ENCODE measurements at regions not wholly inside any gene's neighbourhood (a gene's known extent, or its start where the extent isn't known, plus 50 kb on each side); places are given as distances from the start of the nearest gene placed in this dataset.

DNA sequence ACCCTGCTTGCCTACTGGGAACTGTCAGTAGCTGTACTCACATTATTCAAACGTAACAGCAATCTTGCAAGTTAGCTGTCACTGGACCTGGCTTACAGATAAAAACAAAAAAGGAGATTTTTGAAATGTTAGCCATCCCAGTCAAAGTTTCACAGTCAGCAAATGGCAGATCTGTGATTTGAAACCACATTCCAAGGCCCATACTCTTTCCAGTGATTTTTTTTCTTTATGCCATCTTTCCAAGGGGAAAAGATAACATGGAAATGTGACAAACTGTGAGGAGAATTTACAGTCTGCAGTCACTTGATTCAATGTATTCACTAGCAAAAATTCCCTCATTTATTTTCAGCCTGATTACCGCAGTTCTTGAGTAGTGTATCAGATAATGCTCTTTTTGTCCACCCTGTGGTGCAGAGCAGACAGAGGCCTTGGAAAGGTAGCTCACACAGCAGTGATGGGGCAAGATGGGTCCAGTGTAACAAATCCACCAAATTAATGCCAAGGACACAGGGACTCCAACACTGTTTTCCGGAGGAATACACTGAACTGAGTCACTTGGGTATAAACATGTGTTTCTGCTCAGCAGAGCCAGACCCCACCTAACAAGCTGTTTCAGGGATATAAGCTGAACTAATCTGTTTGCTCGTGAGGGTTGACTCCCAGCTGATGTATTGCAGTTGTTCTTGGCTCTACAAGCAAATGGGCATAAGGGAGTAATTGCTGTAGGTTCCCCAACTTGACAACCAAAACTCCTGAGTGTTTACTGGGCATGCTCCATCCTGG is 49.9 kb upstream of the ADGRF1 start (continued):
- TF ChIP-seq, protein P1, sequence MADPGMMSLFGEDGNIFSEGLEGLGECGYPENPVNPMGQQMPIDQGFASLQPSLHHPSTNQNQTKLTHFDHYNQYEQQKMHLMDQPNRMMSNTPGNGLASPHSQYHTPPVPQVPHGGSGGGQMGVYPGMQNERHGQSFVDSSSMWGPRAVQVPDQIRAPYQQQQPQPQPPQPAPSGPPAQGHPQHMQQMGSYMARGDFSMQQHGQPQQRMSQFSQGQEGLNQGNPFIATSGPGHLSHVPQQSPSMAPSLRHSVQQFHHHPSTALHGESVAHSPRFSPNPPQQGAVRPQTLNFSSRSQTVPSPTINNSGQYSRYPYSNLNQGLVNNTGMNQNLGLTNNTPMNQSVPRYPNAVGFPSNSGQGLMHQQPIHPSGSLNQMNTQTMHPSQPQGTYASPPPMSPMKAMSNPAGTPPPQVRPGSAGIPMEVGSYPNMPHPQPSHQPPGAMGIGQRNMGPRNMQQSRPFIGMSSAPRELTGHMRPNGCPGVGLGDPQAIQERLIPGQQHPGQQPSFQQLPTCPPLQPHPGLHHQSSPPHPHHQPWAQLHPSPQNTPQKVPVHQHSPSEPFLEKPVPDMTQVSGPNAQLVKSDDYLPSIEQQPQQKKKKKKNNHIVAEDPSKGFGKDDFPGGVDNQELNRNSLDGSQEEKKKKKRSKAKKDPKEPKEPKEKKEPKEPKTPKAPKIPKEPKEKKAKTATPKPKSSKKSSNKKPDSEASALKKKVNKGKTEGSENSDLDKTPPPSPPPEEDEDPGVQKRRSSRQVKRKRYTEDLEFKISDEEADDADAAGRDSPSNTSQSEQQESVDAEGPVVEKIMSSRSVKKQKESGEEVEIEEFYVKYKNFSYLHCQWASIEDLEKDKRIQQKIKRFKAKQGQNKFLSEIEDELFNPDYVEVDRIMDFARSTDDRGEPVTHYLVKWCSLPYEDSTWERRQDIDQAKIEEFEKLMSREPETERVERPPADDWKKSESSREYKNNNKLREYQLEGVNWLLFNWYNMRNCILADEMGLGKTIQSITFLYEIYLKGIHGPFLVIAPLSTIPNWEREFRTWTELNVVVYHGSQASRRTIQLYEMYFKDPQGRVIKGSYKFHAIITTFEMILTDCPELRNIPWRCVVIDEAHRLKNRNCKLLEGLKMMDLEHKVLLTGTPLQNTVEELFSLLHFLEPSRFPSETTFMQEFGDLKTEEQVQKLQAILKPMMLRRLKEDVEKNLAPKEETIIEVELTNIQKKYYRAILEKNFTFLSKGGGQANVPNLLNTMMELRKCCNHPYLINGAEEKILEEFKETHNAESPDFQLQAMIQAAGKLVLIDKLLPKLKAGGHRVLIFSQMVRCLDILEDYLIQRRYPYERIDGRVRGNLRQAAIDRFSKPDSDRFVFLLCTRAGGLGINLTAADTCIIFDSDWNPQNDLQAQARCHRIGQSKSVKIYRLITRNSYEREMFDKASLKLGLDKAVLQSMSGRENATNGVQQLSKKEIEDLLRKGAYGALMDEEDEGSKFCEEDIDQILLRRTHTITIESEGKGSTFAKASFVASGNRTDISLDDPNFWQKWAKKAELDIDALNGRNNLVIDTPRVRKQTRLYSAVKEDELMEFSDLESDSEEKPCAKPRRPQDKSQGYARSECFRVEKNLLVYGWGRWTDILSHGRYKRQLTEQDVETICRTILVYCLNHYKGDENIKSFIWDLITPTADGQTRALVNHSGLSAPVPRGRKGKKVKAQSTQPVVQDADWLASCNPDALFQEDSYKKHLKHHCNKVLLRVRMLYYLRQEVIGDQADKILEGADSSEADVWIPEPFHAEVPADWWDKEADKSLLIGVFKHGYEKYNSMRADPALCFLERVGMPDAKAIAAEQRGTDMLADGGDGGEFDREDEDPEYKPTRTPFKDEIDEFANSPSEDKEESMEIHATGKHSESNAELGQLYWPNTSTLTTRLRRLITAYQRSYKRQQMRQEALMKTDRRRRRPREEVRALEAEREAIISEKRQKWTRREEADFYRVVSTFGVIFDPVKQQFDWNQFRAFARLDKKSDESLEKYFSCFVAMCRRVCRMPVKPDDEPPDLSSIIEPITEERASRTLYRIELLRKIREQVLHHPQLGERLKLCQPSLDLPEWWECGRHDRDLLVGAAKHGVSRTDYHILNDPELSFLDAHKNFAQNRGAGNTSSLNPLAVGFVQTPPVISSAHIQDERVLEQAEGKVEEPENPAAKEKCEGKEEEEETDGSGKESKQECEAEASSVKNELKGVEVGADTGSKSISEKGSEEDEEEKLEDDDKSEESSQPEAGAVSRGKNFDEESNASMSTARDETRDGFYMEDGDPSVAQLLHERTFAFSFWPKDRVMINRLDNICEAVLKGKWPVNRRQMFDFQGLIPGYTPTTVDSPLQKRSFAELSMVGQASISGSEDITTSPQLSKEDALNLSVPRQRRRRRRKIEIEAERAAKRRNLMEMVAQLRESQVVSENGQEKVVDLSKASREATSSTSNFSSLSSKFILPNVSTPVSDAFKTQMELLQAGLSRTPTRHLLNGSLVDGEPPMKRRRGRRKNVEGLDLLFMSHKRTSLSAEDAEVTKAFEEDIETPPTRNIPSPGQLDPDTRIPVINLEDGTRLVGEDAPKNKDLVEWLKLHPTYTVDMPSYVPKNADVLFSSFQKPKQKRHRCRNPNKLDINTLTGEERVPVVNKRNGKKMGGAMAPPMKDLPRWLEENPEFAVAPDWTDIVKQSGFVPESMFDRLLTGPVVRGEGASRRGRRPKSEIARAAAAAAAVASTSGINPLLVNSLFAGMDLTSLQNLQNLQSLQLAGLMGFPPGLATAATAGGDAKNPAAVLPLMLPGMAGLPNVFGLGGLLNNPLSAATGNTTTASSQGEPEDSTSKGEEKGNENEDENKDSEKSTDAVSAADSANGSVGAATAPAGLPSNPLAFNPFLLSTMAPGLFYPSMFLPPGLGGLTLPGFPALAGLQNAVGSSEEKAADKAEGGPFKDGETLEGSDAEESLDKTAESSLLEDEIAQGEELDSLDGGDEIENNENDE (IDR thresholded peaks at IDR 0.05; ENCODE audit: insufficient replicate concordance, low read length), result no peak
